Heart right ventricle (tissue), 16 donors: ENCODE measurements at regions not wholly inside any gene's neighbourhood (a gene's known extent, or its start where the extent isn't known, plus 50 kb on each side); places are given as distances from the start of the nearest gene placed in this dataset.
A peak's percentile ranks its signal among the peaks of the same experiment; 100 is the strongest.

ENCODE experiments used
- ATAC-seq, 8 donors: fragments of 200-7000 bp; cut with Tn5 transposase; one replicate each; pipeline ENCODE4 v1.9.1; 2020; ENCODE audit warnings: mild to moderate bottlenecking in 8 of 8, moderate library complexity in 8 of 8, moderate number of reproducible peaks in 1 of 8
- DNase-seq, 2 donors: peaks; one replicate each; pipeline ENCODE4 v3.0.0-alpha.2; 2020
- H3K27ac ChIP-seq, 10 donors: fragments of 200-600 bp; sonication (generic) in 2 of 10; one replicate each; pipeline versions ENCODE4 v1.5.0 to v1.8.0; 2020 to 2022; ENCODE audit warnings: mild to moderate bottlenecking in 3 of 10
- H3K27me3 ChIP-seq, 7 donors: fragments of 200-600 bp; one replicate each; pipeline ENCODE4 v1.8.0; 2021 to 2022; ENCODE audit warnings: mild to moderate bottlenecking in 2 of 7
- H3K36me3 ChIP-seq, 9 donors: fragments of 200-600 bp; sonication (generic) in 1 of 9; one replicate each; pipeline versions ENCODE4 v1.5.0 to v1.8.0; 2020 to 2022; ENCODE audit warnings: mild to moderate bottlenecking in 2 of 9
- H3K4me1 ChIP-seq, 9 donors: fragments of 200-600 bp; sonication (generic) in 1 of 9; one replicate each; pipeline versions ENCODE4 v1.5.0 to v1.8.0; 2020 to 2022; ENCODE audit warnings: mild to moderate bottlenecking in 4 of 9
- H3K4me3 ChIP-seq, 10 donors: fragments of 200-600 bp; sonication (generic) in 2 of 10; one replicate each; pipeline versions ENCODE4 v1.5.0 to v1.8.0; 2020 to 2022; ENCODE audit warnings: mild to moderate bottlenecking in 7 of 10, moderate library complexity in 2 of 10
- H3K9me3 ChIP-seq, 11 donors: fragments of 200-600 bp in 10 of 11; sonication (generic) in 2 of 11; one replicate each; pipeline versions ENCODE4 v1.5.0 to v1.8.0; 2013 to 2022; ENCODE audit warnings: mild to moderate bottlenecking in 2 of 11, control low read depth in 1 of 11, moderate library complexity in 1 of 11
- CTCF ChIP-seq, 9 donors: fragments of 200-600 bp; sonication (generic) in 2 of 9; IDR thresholded peaks; one replicate each; pipeline versions ENCODE4 v1.5.0 to v1.8.0; 2021 to 2022; ENCODE audit warnings: antibody characterized with exemption in 9 of 9, mild to moderate bottlenecking in 5 of 9, moderate library complexity in 1 of 9
- WGBS, 2 donors: extraction: QIAGEN DNeasy Blood & Tissue Kit; methylation state at CpG; one replicate each; pipeline ENCODE4 v1.1.7; 2013; ENCODE audit warnings: inconsistent platforms in 1 of 2; 5-methylcytosine and 5-hydroxymethylcytosine counted together
- intact Hi-C, 10 donors: fragments of 100-400 bp; cut with DNase I; formaldehyde crosslinking; loops; one replicate each; pipeline versions ENCODE4 v1.11.1 to v1.14.2; 2022
- donor health status: Arrhythmogenic right ventricular cardiomyopathy.
- donor health status: ischemic (EF 13 %, LVEDD 7.1; RV severe dilation, severe dysfunction).
- donor health status: healthy with polysubstance abuse.
- donor health status: DM: no; HTN: yes; CAD: no.
- donor health status: DM: no; HTN: no; CAD: no.
- donor health status: ischemic (EF 25% LVEDD 6.9; RV normal size, moderate dysfunction).
- donor health status: ischemic (EF 25% LVEDD 5.7; RV mildly dilated, moderate dysfunction).
- donor health status: healthy.
- donor health status: DM: yes; HTN: yes; CAD: no.
- donor health status: Ischemic cardiomyopathy.
- donor health status: ischemic (EF 35%, LVEDD 5.7; RV mildly dilated, moderate dysfunction).
- donor health status: nonischemic (EF 11% LVEDD 7.7; RV severe dilation, severe dysfunction).
- donor health status: DM: yes; HTN: yes; CAD: no.
- donor health status: PGD.
- donor health status: ischemic (EF 29% LVEDD 5.4; RV normal size, mild dysfunction).
- donor health status: nonischemic (EF 23%, LVEDD 6.1; RV moderate dilation, normal function).

- Histone ChIP-seq H3K4me1 (peaks cover 0 to 13% (median 0%) of the 10 kb centered on the region in 9 donors), H3K4me3 (no peak overlapping the region), H3K27ac (no peak overlapping the region), H3K36me3 (no peaks in the 10 kb centered on the region), H3K27me3 (no peaks in the 10 kb centered on the region), H3K9me3 (no peaks in the 10 kb centered on the region)
- no peak for TF ChIP-seq CTCF (IDR thresholded peaks at IDR 0.05)
- intact Hi-C loops = no loop called here
- ATAC-seq (no peak), DNase-seq (no peak)
These were observed 190.4 kb downstream of the NRP2 start for GRCh38 chr2:205872716-205873115.

DNA sequence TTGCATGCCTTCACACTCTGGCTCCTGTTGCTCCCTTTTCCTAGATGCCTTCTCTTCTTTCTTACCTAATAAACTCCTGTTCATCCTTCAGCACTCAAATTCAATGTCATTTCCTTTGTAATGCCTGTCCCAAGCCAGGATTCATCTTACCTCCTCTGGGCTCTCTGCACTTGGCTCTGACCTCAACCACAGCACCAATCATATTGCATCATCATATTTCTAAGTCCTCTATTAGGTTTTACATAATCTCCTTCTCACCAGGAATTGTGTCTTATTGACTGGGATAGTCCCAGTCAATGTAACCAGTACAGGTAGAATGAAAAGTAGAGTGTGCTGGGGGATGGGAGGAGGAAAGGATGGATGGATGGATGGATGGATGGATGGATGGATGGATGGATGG lies 187.1 kb downstream of the NRP2 start:
- Histone ChIP-seq H3K27ac (no peak overlapping the region), H3K9me3 (no peaks in the 10 kb centered on the region), H3K27me3 (peaks cover 0 to 6% (median 0%) of the 10 kb centered on the region in 7 donors), H3K4me3 (no peak overlapping the region), H3K4me1 (peaks cover 0 to 18% (median 0%) of the 10 kb centered on the region in 9 donors), H3K36me3 (no peaks in the 10 kb centered on the region)
- TF ChIP-seq CTCF (IDR thresholded peaks at IDR 0.05) = no peak
- ATAC-seq = no peak
- DNase-seq = no peak
- intact Hi-C loops = no loop called here

- Histone ChIP-seq H3K27me3 (peaks cover 0 to 7% (median 0%) of the 10 kb centered on the region in 7 donors), H3K36me3 (no peaks in the 10 kb centered on the region), H3K9me3 (no peaks in the 10 kb centered on the region), H3K4me3 (no peak overlapping the region), H3K27ac (no peak overlapping the region), H3K4me1 (peaks cover 0 to 18% (median 0%) of the 10 kb centered on the region in 9 donors)
- ATAC-seq (peak in 1 of 8 donors; percentile 47), DNase-seq (no peak)
- WGBS, 2 donors = 67% methylated on average over 8 of the region's 8 CpGs
- TF ChIP-seq CTCF (IDR thresholded peaks at IDR 0.05) = no peak
- intact Hi-C loops = no loop called here
These were observed 186.6 kb downstream of the NRP2 start for GRCh38 chr2:205868773-205869333.

DNA sequence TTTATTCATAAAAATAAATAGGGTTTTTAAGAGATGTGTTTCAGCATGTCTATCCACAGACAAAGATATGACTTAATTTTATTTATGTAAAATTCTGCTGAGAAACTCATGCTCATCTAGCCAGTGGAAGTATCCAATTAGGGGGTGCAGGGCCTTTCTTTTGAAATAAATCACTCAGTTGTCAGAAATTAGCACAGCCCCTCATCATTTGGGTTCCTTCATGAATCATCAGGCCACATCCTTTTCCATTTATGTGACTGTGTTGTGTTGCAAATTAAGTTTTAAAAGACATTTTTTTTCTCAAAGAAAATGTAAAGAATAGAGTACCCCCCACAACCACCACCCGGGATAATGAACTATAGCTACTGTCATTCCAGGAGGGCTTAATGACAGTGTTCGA lies 185.8 kb downstream of the NRP2 start:
- H3K4me3 ChIP-seq = no peak overlapping the region
- intact Hi-C loops = no loop called here
- ATAC-seq = no peak
- TF ChIP-seq CTCF (IDR thresholded peaks at IDR 0.05) = no peak
- H3K4me1 ChIP-seq = peaks cover 0 to 18% (median 0%) of the 10 kb centered on the region in 9 donors
- no peaks in the 10 kb centered on the region for H3K36me3 ChIP-seq
- no peak for DNase-seq
- H3K27me3 ChIP-seq = peaks cover 0 to 7% (median 0%) of the 10 kb centered on the region in 7 donors
- H3K9me3 ChIP-seq = no peaks in the 10 kb centered on the region
- no peak overlapping the region for H3K27ac ChIP-seq
- 87 to 90% methylated on average over 2 of the region's 2 CpGs for WGBS, 2 donors
